ENCODE measurements at regions not wholly inside any gene's neighbourhood (a gene's known extent, or its start where the extent isn't known, plus 50 kb on each side); places are given as distances from the start of the nearest gene placed in this dataset.

DNA sequence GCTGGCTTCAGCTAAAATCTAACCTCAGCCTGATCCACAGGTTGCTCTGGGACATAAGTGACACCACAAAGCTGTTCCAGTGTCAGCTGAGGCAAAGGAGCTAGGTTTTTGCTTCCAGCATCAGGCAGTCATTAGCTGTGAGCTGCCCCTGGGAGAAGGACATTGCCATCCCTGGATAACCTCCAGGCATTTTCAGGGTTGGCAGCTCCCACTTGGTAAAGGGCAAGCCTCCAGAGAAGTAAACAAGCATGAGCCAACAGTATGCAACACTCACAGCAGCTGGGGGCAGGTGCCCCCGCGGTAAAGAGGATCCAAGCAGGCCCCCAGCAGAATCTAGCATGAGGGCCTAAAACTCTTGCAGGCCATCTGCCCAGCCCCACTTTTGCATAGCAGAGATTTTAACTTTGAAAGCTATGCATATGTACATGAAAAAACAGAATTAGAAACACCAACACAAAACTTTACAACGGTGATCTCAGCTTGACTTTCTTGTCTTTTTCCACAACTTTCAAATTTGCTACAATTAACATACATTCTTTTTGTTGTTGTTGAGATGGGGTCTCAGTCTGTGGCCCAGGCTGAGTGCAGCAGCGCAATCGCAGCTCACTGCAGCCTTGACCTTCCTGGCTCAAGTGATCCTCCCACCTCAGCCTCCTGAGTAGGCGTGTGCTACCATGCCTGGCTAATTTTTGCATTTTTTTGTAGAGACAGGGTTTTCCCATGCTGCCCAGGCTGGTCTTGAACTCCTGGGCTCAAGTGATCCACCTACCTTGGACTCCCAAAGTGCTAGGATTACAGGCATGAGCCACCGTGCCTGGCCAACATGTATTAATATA lies 83.8 kb upstream of the TPM1 start:
- Mint-ChIP-seq H3K36me3 (ENCODE audit: low read depth) (no peaks in the 10 kb centered on the region), H3K27me3 (ENCODE audit: insufficient read depth) (peaks cover 10% of the 10 kb centered on the region), H3K4me3 (no peak overlapping the region), H3K27ac (no peak overlapping the region), H3K4me1 (no peaks in the 10 kb centered on the region), H3K9me3 (no peaks in the 10 kb centered on the region)
- H3K4me3 ChIP-seq (ENCODE audit: low read length): no peak overlapping the region
- H3K27me3 ChIP-seq (ENCODE audit: control insufficient read depth, insufficient read depth, low read length, poor library complexity, severe bottlenecking): no peaks in the 10 kb centered on the region
- whole genome bisulfite sequencing, 2 experiments (ENCODE audit: insufficient coverage in 1 of 2, insufficient read length in 1 of 2): 84 to 94% methylated on average over 3 to 7 of the region's 7 CpGs
- TF ChIP-seq, protein P1, sequence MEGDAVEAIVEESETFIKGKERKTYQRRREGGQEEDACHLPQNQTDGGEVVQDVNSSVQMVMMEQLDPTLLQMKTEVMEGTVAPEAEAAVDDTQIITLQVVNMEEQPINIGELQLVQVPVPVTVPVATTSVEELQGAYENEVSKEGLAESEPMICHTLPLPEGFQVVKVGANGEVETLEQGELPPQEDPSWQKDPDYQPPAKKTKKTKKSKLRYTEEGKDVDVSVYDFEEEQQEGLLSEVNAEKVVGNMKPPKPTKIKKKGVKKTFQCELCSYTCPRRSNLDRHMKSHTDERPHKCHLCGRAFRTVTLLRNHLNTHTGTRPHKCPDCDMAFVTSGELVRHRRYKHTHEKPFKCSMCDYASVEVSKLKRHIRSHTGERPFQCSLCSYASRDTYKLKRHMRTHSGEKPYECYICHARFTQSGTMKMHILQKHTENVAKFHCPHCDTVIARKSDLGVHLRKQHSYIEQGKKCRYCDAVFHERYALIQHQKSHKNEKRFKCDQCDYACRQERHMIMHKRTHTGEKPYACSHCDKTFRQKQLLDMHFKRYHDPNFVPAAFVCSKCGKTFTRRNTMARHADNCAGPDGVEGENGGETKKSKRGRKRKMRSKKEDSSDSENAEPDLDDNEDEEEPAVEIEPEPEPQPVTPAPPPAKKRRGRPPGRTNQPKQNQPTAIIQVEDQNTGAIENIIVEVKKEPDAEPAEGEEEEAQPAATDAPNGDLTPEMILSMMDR (conservative IDR thresholded peaks at IDR 0.05): no peak
- H3K9me3 ChIP-seq (ENCODE audit: control insufficient read depth, low read length): no peaks in the 10 kb centered on the region
- H3K9ac ChIP-seq (ENCODE audit: extremely low read depth, low read length, poor library complexity, severe bottlenecking): no peak overlapping the region
- no peaks in the 10 kb centered on the region for H3K4me1 ChIP-seq (ENCODE audit: control insufficient read depth, insufficient read depth, low read length)
- no peaks in the 10 kb centered on the region for H3K36me3 ChIP-seq (ENCODE audit: control insufficient read depth, insufficient read depth, low read length)
- no peak overlapping the region for H3K27ac ChIP-seq (ENCODE audit: low read depth, low read length)
- DNase-seq: no peak

DNA sequence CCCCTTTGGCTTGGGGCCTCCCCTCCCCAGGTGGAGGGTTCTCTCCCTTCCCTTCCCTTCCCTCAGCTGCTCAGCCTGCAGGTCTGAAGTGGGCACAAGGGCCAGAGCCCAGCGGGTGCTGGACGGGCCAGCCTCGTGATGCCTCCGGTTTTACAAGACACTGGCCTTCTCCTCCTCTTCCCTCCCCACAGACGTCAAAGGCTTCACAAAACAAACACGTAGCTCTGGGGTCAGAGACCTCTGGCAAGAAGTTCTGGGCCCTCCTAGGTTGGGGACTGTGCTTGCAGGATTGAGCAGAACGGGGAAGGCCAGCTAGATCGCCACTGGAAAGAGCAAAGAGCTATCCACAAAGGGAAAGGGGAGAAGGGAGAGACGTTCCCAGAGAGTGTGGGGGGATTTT lies 81.4 kb upstream of the TPM1 start:
- Mint-ChIP-seq H3K27me3 (ENCODE audit: insufficient read depth) (peaks cover 7% of the 10 kb centered on the region), H3K36me3 (ENCODE audit: low read depth) (no peaks in the 10 kb centered on the region), H3K4me3 (no peak overlapping the region), H3K9me3 (no peaks in the 10 kb centered on the region), H3K4me1 (peaks cover 3% of the 10 kb centered on the region), H3K27ac (no peak overlapping the region)
- no peak for DNase-seq
- Histone ChIP-seq H3K9me3 (ENCODE audit: control insufficient read depth, low read length) (no peaks in the 10 kb centered on the region), H3K9ac (ENCODE audit: extremely low read depth, low read length, poor library complexity, severe bottlenecking) (no peak overlapping the region), H3K4me1 (ENCODE audit: control insufficient read depth, insufficient read depth, low read length) (no peaks in the 10 kb centered on the region), H3K36me3 (ENCODE audit: control insufficient read depth, insufficient read depth, low read length) (no peaks in the 10 kb centered on the region), H3K27ac (ENCODE audit: low read depth, low read length) (no peak overlapping the region), H3K4me3 (ENCODE audit: low read length) (no peak overlapping the region), H3K27me3 (ENCODE audit: control insufficient read depth, insufficient read depth, low read length, poor library complexity, severe bottlenecking) (no peaks in the 10 kb centered on the region)
- 89 to 92% methylated on average over 4 to 9 of the region's 9 CpGs for WGBS, 2 experiments (ENCODE audit: insufficient coverage in 1 of 2, insufficient read length in 1 of 2)
- TF ChIP-seq, protein P1 (conservative IDR thresholded peaks at IDR 0.05): no peak

DNA sequence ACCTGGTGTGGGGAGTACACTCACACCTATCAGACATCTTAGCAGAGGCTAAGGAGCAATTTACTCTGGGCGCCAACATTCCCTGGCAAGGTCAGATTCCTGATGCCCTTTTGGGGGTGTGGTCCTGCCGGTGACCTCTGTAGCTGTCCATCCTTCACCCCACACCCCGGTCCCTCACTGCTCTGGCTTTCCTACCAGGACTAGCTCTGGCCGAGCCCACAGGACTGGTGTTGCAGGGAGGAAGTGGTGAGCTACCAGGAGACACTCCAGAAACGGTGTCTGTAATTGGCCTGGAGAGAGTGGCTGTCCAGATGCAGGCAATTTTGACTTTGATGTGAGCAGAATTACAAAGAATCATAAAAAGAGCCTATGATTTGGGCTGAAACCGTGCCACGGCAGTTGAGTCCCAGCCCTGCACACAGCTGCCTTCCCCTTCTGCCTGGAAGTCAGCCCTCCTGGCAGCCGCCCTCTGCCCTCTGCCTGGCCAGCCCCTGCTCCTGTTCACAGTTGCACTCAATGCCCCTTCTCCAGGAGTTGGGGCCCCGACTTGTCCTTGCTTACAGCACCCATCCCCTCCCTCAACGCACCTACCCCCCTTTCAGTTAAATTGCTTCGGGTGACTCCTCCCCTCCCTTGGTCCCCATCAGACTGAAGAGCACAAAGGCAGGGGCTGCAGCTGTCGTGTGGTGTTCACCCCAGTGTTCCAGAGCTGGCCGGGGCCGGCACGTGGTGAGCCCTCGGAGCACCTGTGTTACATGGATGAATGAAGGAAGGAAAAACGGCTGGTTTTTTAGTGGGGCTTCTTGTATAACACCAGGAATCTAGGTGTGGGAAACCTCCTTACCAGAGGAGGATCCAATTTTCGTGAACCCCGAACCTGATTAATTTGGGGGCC lies 80.2 kb upstream of the TPM1 start:
- Histone ChIP-seq H3K4me3 (ENCODE audit: low read length) (no peak overlapping the region), H3K27ac (ENCODE audit: low read depth, low read length) (no peak overlapping the region), H3K9ac (ENCODE audit: extremely low read depth, low read length, poor library complexity, severe bottlenecking) (no peak overlapping the region), H3K27me3 (ENCODE audit: control insufficient read depth, insufficient read depth, low read length, poor library complexity, severe bottlenecking) (no peaks in the 10 kb centered on the region), H3K4me1 (ENCODE audit: control insufficient read depth, insufficient read depth, low read length) (no peaks in the 10 kb centered on the region), H3K9me3 (ENCODE audit: control insufficient read depth, low read length) (no peaks in the 10 kb centered on the region), H3K36me3 (ENCODE audit: control insufficient read depth, insufficient read depth, low read length) (no peaks in the 10 kb centered on the region)
- Mint-ChIP-seq H3K4me1 (peaks cover 3% of the 10 kb centered on the region), H3K9me3 (no peaks in the 10 kb centered on the region), H3K36me3 (ENCODE audit: low read depth) (no peaks in the 10 kb centered on the region), H3K27me3 (ENCODE audit: insufficient read depth) (peaks cover 5% of the 10 kb centered on the region), H3K27ac (no peak overlapping the region), H3K4me3 (no peak overlapping the region)
- TF ChIP-seq, protein P1 (conservative IDR thresholded peaks at IDR 0.05): no peak
- no peak for DNase-seq
- WGBS, 2 experiments (ENCODE audit: insufficient coverage in 1 of 2, insufficient read length in 1 of 2): 91 to 92% methylated on average over 9 to 19 of the region's 19 CpGs

Measured in endodermal cell (in vitro differentiated cells).